ENCODE measurements at regions not wholly inside any gene's neighbourhood (a gene's known extent, or its start where the extent isn't known, plus 50 kb on each side); places are given as distances from the start of the nearest gene placed in this dataset.

DNA sequence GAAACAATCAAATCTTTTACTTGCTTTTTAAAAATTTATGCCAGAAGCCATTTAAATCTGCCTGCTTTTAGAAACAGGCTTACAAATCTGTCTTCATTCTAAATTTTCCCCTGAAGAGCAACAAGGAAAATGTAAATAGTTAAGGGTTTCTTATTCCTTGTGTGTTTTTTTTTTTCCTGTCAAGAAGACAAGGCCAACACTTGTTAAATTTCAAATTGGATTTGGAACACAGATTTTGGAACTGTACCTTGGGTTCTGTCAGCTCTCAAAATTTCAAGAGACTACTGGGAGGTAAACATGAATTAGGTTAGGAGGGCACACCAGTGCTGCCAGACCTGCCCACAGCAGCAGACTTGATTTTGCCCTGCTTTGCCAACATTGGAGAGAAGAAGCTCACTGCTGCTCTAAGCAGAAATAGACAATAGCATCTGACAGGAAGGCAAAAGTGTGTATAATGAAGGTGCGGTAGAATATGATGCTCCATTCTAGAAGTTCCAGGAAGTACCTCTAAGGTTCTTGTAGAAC, 121.7 kb downstream of the NHLRC3 start:
- Histone ChIP-seq H3K27ac (ENCODE audit: low read length) (no peak overlapping the region), H3K27me3 (ENCODE audit: control insufficient read depth, insufficient read depth, low read length) (no peaks in the 10 kb centered on the region), H3K4me3 (ENCODE audit: low read depth in 2 of 2, low read length in 2 of 2) (no peak overlapping the region), H3K9me3 (ENCODE audit: control insufficient read depth, insufficient read depth, low read depth, low read length) (no peaks in the 10 kb centered on the region), H3K36me3 (ENCODE audit: control insufficient read depth, insufficient read depth, low read length) (no peaks in the 10 kb centered on the region), H3K4me1 (ENCODE audit: control insufficient read depth, insufficient read depth, low read length) (no peaks in the 10 kb centered on the region)
- CTCF ChIA-PET: no interaction called here
- in situ Hi-C loops (cut with HindIII; ENCODE audit: low pct_unique_long_range_greater_than_20kb, low sequenced_read_pairs) (no loop called here), intact Hi-C loops (cut with micrococcal nuclease; ENCODE audit: unreplicated experiment) (no loop called here)
- POLR2A ChIA-PET: no interaction called here
- TF ChIP-seq, protein P1, sequence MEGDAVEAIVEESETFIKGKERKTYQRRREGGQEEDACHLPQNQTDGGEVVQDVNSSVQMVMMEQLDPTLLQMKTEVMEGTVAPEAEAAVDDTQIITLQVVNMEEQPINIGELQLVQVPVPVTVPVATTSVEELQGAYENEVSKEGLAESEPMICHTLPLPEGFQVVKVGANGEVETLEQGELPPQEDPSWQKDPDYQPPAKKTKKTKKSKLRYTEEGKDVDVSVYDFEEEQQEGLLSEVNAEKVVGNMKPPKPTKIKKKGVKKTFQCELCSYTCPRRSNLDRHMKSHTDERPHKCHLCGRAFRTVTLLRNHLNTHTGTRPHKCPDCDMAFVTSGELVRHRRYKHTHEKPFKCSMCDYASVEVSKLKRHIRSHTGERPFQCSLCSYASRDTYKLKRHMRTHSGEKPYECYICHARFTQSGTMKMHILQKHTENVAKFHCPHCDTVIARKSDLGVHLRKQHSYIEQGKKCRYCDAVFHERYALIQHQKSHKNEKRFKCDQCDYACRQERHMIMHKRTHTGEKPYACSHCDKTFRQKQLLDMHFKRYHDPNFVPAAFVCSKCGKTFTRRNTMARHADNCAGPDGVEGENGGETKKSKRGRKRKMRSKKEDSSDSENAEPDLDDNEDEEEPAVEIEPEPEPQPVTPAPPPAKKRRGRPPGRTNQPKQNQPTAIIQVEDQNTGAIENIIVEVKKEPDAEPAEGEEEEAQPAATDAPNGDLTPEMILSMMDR (IDR thresholded peaks at IDR 0.05): no peak
- TF ChIP-seq POLR2AphosphoS5 (IDR thresholded peaks at IDR 0.05; ENCODE audit: low read depth, low read length): no peak
- TF ChIP-seq TCF7L2 (IDR thresholded peaks at IDR 0.05; ENCODE audit: low read depth, low read length): no peak
- TF ChIP-seq, protein P2, sequence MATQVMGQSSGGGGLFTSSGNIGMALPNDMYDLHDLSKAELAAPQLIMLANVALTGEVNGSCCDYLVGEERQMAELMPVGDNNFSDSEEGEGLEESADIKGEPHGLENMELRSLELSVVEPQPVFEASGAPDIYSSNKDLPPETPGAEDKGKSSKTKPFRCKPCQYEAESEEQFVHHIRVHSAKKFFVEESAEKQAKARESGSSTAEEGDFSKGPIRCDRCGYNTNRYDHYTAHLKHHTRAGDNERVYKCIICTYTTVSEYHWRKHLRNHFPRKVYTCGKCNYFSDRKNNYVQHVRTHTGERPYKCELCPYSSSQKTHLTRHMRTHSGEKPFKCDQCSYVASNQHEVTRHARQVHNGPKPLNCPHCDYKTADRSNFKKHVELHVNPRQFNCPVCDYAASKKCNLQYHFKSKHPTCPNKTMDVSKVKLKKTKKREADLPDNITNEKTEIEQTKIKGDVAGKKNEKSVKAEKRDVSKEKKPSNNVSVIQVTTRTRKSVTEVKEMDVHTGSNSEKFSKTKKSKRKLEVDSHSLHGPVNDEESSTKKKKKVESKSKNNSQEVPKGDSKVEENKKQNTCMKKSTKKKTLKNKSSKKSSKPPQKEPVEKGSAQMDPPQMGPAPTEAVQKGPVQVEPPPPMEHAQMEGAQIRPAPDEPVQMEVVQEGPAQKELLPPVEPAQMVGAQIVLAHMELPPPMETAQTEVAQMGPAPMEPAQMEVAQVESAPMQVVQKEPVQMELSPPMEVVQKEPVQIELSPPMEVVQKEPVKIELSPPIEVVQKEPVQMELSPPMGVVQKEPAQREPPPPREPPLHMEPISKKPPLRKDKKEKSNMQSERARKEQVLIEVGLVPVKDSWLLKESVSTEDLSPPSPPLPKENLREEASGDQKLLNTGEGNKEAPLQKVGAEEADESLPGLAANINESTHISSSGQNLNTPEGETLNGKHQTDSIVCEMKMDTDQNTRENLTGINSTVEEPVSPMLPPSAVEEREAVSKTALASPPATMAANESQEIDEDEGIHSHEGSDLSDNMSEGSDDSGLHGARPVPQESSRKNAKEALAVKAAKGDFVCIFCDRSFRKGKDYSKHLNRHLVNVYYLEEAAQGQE (IDR thresholded peaks at IDR 0.05; ENCODE audit: insufficient read depth in 1 of 2, low read depth in 2 of 2, low read length in 1 of 2): no peak
- no peak for TF ChIP-seq SIN3A (IDR thresholded peaks at IDR 0.05; ENCODE audit: borderline replicate concordance, insufficient read depth, low read depth, low read length)
- DNase-seq (ENCODE audit: low read depth, low spot score) (no peak), ATAC-seq (no peak)
- no TSS peak for BruUV-seq (replicated peaks)

DNA sequence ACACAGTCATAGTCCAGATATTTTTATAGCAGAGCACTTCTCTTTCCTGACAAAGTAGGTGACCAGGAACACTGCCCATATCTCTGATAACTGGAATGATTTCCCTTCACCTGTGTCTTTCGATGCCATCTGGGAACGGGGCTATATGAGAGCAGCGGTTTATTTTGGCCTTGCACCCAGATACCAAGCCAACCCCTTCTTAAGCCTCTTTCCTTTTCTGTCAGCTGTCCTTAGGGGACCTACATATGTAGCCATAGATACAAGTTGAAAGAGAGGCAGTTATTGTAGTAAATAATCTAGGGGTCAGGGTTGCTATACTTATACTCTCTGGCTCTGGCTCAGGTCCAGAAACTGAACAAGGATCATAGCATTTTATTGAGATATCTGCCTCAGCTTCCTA, 128.8 kb downstream of the NHLRC3 start:
- H3K27ac ChIP-seq (ENCODE audit: low read length): no peak overlapping the region
- H3K9me3 ChIP-seq (ENCODE audit: control insufficient read depth, insufficient read depth, low read depth, low read length): no peaks in the 10 kb centered on the region
- ChIA-PET CTCF (no interaction called here), POLR2A (no interaction called here)
- no peak for TF ChIP-seq POLR2AphosphoS5 (IDR thresholded peaks at IDR 0.05; ENCODE audit: low read depth, low read length)
- TF ChIP-seq, protein P1 (IDR thresholded peaks at IDR 0.05): no peak
- TF ChIP-seq, protein P2 (IDR thresholded peaks at IDR 0.05; ENCODE audit: insufficient read depth in 1 of 2, low read depth in 2 of 2, low read length in 1 of 2): no peak
- no peak overlapping the region for H3K4me3 ChIP-seq (ENCODE audit: low read depth in 2 of 2, low read length in 2 of 2)
- BruUV-seq (replicated peaks): no TSS peak
- in situ Hi-C loops (cut with HindIII; ENCODE audit: low pct_unique_long_range_greater_than_20kb, low sequenced_read_pairs) (no loop called here), intact Hi-C loops (cut with micrococcal nuclease; ENCODE audit: unreplicated experiment) (no loop called here)
- no peaks in the 10 kb centered on the region for H3K4me1 ChIP-seq (ENCODE audit: control insufficient read depth, insufficient read depth, low read length)
- no peaks in the 10 kb centered on the region for H3K36me3 ChIP-seq (ENCODE audit: control insufficient read depth, insufficient read depth, low read length)
- DNase-seq (ENCODE audit: low read depth, low spot score): no peak
- H3K27me3 ChIP-seq (ENCODE audit: control insufficient read depth, insufficient read depth, low read length): no peaks in the 10 kb centered on the region
- ATAC-seq: no peak
